Retinal pigment epithelial cell (primary cell): ENCODE measurements at regions not wholly inside any gene's neighbourhood (a gene's known extent, or its start where the extent isn't known, plus 50 kb on each side); places are given as distances from the start of the nearest gene placed in this dataset.

ENCODE experiments used
- DNase-seq: peaks from one replicate; pipeline ENCODE4 v3.0.0-alpha.2; 2010; ENCODE audit warnings: low read depth
- H3K4me3 ChIP-seq: 2 replicates; pipeline ENCODE4 v1.5.1; 2011; ENCODE audit warnings: mild to moderate bottlenecking, low read length, control low read depth, moderate library complexity
- CTCF ChIP-seq: conservative IDR thresholded peaks from 2 replicates; pipeline ENCODE4 v1.5.1; 2011; ENCODE audit warnings: low read depth, low read length, control low read depth, inconsistent platforms

- no peak overlapping the region for H3K4me3 ChIP-seq
- TF ChIP-seq CTCF, result no peak
- no peak for DNase-seq
These were observed 1948.5 kb upstream of the PCDH20 start for GRCh38 chr13:63364159-63364558.

- no peak for TF ChIP-seq CTCF
- DNase-seq, result no peak
- no peak overlapping the region for H3K4me3 ChIP-seq
These were observed 1935.9 kb upstream of the PCDH20 start for GRCh38 chr13:63351533-63351932.

GRCh38 chr13:63351081-63351480 is 1935.4 kb upstream of the PCDH20 start:
- no peak for TF ChIP-seq CTCF
- DNase-seq, result no peak
- H3K4me3 ChIP-seq, result no peak overlapping the region

GRCh38 chr13:63345835-63346234 is 1930.2 kb upstream of the PCDH20 start:
- no peak for DNase-seq
- no peak overlapping the region for H3K4me3 ChIP-seq
- TF ChIP-seq CTCF, result no peak

GRCh38 chr13:63344711-63345110 is 1929.1 kb upstream of the PCDH20 start:
- no peak for DNase-seq
- TF ChIP-seq CTCF, result no peak
- H3K4me3 ChIP-seq, result no peak overlapping the region

GRCh38 chr13:63337921-63338320 is 1922.3 kb upstream of the PCDH20 start:
- no peak for TF ChIP-seq CTCF

GRCh38 chr13:63337041-63337440 is 1921.4 kb upstream of the PCDH20 start:
- TF ChIP-seq CTCF, result no peak
- DNase-seq, result no peak
- H3K4me3 ChIP-seq, result no peak overlapping the region

More at GRCh38 chr13:63337921-63338320, 1922.3 kb upstream of the PCDH20 start:
- DNase-seq, result no peak
- no peak overlapping the region for H3K4me3 ChIP-seq
